ENCODE measurements at regions not wholly inside any gene's neighbourhood (a gene's known extent, or its start where the extent isn't known, plus 50 kb on each side); places are given as distances from the start of the nearest gene placed in this dataset.

GRCh38 chr13:22461854-22462490 lies 718.8 kb upstream of the SGCG start:
- DNase-seq: no peak

- no peak for DNase-seq
Observed at GRCh38 chr13:22463089-22463488, 717.7 kb upstream of the SGCG start.

DNA sequence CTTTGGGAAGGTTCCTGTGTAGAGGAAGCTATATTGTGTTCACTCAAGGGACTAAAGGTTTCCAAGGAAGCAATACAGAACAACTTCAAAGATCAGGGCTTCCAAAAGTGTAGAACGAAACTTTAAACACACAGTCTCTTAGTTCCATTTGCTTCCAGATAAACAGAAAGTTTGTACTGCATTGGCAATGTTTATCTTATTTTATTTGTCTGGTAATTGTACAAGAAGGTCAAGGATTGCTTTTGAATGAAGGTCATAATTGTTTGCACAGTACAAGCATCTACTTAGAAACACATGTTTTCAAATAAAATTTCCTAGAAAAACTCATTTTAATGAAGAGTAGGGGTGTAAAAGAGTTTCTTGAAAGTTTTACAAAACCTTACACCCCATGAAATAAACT lies 712.7 kb upstream of the SGCG start:
- DNase-seq: no peak

GRCh38 chr13:22468824-22469223 lies 712.0 kb upstream of the SGCG start:
- no peak for DNase-seq

GRCh38 chr13:22469452-22469851 lies 711.3 kb upstream of the SGCG start:
- DNase-seq: no peak

DNA sequence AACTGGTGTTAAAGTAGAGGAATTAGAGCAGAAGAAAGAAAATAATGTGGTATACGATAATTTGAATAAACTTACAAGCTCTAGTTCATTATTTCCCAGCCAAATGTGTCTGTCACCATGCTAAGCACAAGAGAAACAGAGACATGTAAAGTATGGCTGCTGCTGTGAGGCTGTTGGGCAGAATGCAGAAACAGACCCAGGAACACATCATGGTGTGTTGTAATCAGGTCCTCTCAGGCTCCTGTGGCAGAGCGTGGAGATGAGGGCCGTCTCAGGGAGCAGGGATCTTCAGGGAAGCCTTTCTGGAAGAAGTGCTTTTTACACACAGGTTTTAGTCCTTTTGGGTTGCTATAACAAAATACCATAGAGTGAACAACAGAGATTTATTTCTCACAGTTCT lies 710.7 kb upstream of the SGCG start:
- DNase-seq: no peak

GRCh38 chr13:22482496-22483000 lies 698.2 kb upstream of the SGCG start:
- DNase-seq: no peak

DNA sequence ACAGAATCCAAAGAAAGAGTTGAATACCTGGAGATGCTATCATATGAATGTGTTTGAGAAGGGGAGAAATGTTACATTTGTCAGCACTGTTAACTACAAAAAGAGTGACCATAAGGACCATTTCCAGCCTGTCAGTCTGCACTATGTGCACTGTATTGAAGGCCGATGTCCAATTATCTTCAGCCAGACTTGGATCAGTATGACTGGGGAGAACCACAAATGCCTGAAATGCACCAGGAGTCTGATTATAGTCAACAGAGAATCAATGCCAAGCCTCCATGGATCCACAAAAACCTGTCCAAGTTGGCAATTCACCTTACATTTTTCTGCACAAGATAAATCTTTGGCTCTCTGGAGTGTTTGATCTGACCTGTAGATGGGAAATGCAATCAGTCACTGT lies 697.5 kb upstream of the SGCG start:
- DNase-seq: no peak

DNA sequence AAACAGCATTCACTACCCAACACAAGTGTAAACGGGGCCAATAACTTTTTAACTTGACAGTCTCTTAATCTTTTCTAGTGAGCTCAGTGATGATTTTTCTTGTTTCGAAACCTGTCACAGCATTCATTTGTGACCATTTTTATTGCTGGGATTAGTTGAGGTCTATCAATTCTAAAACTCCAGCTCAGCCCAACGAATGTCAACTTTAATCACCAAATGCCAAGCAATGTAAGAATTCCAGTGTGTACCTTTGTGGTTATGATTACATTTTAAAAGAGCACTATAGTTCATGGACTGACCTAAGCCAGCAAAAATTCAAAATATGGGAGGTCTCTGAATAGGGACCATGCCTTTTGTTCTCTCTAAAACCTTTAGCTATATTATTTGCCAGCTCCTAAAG lies 694.3 kb upstream of the SGCG start:
- DNase-seq: no peak

GRCh38 chr13:22487932-22488331 lies 692.8 kb upstream of the SGCG start:
- DNase-seq: no peak

DNA sequence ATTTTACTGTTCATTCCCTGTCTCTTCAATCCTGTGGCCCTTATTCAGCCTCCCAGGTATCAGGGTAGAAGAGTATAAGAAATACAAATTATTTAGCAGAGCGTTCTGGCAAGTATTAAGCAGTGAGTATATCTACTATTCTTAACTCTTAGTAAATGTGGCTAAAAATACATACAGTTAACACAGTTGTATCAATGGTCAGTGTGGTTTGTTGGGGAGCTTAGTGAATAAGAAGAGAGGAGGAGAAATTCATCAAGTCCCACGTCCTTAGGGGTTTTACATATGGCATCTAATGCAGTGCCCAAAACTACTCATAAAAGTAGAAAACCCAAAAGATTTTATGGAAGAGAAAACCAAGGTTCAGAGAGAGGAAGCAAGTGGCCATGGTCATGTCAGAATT lies 691.0 kb upstream of the SGCG start:
- no peak for DNase-seq

DNA sequence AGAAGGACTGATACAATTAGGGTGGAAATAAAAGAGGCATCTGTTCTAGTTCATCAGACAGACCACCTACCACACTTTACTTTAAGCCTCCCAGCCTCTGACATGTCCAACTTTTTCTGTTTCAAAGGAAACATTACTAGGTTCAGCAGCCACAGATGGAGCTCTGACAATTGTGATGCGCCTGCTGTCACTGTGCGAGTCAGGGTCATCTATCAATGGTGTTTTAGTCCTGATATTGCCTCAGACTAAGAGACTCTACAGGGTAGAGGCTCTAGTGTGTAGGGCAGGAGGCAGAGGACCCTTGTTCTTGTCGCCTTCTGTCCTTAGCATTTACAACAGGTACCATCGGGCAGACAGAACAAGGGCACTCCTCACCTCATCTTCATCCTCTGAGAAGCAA lies 685.0 kb upstream of the SGCG start:
- DNase-seq: no peak

DNA sequence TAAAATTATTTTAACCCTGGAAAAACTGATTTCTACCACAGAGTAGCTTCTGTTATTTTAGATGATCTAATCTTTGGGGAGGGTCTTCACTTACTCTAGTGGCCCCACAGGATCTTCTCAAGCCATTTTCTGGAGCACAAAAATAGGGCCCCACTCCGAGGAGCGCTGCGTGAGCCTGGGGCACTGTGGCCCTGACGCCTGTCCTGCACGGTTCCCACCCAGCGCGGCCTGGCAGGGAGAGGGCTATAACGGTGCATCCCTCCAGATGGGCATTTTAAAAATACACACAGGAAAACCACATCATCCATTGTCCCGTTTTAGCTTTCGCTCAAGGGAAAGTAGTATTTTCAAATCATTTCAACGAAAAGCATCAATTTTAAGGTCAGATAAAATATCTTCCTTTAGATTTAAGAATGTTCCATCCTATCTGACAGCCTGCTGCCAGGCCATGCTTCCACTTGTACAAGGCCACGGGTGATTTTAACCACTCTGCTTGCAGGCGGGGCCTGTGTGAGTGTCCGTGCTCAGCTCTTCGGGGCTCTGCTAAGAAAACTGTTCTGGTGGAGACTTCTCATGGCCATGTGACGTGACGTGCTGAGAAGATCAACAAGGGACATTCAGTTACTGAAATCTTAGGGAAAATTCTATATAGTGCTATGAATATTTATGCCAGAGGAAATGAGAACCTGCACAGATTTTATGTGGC lies 683.8 kb upstream of the SGCG start:
- DNase-seq: no peak

DNA sequence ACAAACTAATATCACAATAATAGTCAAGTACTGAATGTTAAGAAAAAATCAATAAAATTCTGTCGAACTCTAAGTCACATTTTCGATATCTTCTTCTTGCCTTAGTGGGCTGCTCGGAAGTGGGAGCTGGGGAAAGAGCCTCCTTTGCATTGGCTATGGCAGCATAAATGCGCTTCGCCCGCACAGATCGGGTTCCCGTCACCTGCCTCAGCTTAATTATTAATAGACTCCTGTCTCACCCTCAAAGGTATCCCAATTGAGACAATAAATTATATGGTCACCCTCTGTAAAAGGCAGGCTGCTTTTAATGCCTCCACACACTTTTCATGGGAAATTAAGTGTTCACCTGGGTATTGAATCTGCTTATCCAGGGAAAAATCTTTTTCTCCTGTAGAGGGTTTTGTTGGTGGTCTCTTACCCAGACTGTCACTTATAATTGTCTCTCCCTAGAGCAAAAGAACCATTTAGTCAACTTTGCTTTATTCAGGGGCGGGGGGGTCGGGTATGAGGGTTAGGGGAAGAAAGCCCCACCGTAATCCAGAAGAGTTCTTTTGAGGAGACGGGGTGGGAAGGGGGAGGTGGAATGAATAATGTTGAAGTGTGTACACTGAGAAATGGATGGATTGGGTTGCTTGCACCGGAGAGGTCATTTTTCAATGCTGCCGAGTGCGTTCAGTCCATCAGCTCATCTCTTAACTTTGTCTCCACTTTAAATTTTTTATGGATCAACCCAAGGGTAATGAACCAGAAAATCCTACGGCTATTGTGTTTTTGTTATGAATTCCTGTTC lies 682.6 kb upstream of the SGCG start:
- DNase-seq: no peak

DNA sequence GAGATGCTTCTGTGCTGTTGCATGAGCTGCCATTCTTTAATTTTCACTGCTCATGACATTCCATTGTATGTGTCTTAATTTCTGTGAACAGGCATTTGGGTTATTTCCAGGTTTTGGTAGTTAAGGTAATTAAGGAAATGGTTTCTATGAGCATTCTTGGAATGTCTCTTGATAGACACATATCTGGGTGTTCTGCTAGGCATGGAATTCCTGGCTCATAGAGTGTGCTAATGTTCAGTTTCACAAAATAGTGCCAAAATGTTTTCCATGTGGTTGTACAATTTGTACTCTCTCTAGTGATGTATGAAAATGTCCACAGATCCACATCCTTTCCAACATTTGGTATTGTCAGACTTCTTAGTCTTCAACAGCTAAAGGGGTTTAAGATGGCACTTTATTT lies 680.9 kb upstream of the SGCG start:
- no peak for DNase-seq

GRCh38 chr13:22505489-22505888 lies 675.3 kb upstream of the SGCG start:
- DNase-seq: no peak

GRCh38 chr13:22506096-22506691 lies 674.6 kb upstream of the SGCG start:
- no peak for DNase-seq

GRCh38 chr13:22517544-22517943 lies 663.2 kb upstream of the SGCG start:
- no peak for DNase-seq

DNA sequence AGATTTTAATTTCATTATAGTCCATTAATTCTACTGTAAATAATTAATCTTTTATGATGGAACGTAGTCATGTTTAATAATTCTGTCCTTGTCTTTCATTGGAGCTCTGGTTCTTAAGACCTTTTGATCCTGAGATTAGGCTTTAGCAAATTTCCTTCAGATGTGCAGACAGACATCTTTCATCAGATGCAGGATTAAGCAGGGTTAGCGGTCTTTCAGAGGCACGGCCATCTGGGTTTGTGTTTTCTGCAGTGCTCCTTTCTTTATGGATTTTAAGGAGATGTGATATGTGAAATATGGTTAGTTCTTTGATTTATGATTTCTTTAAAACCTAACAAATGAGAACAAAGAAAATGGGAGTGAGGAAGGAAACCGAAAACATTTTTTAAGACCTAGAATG lies 643.9 kb upstream of the SGCG start:
- DNase-seq: no peak

GRCh38 chr13:22538400-22538799 lies 642.4 kb upstream of the SGCG start:
- no peak for DNase-seq

DNA sequence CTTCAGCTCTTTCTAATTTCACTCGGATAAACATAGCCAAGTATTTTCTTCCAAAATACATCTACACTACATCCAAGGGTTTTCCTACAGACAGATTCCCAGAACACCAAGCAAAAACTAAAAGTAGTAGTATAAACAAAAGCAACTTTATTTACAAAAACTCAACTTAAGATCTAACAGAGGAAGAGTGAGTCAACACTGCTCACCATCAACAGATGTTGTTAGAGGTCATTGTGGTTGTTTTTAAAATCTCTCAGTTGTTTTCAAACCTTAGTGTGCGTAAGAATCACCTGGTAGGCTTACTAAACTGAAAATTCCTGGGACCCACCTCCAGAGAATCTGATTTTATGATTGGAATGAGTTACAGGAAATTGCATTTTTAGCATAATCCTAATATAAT lies 631.7 kb upstream of the SGCG start:
- DNase-seq: no peak

DNA sequence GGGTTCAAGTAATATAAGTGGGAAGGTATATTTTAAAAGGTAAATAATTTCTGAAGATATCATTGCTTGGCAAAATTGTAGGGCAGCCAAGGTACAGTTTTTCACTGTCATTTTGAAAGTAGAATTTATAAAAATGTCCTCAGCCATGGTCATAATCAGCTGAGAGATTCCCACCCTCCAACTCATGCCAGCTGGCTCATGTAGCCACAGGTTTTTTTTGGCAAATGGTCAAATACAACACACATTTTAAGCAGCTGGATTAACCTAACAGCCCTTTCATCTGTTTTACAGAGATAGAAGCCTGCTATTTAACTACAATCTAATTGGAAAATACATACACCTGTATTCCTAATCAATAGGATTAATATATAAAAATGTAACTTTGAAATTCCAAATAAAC lies 619.2 kb upstream of the SGCG start:
- no peak for DNase-seq

DNA sequence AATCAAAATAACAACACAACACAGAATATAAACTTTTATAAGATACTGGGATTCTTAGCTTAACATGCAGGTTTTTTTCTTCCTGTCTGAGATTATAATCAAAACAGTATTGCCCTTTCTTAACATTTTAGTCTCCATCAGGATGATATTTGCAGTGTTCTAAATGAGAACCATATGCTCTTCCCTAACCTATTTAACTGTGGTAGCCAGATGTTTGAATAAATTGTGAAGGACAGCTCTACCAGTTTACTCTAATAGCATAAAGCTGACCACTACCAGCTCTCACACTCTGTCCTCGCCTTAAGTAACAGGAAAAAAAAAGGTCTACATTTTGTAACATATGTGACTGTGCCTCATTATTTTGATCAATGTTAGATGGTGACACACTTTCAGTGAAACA lies 618.7 kb upstream of the SGCG start:
- no peak for DNase-seq

DNA sequence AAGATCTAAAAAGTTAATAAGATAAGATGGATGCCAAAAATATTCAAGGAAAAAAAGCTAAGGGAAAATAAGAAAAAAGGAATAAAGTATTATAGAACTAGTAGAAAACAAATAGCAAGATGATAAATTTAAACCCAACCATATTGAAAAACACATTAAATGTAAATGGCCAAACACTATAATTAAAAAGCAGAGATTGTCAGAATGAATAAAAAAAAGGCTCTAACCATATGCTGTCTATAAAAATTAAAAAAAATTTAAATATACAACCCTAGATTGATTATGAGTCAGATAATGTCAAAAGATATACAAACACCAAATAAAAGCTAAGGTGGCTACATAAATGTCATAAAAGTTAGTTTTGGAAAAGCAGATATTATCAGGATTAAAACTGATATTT lies 617.5 kb upstream of the SGCG start:
- no peak for DNase-seq

Data from activated CD4-positive, alpha-beta T cell treated with anti-CD3 and anti-CD28 coated beads, Interleukin-10, Interleukin-2, amounts not matched to agents 100 ng/mL and 50 ng/mL, durations not matched to agents 16 hours and 8 hours (primary cell).